Smooth muscle cell of the brain vasculature (primary cell): ENCODE measurements at regions not wholly inside any gene's neighbourhood (a gene's known extent, or its start where the extent isn't known, plus 50 kb on each side); places are given as distances from the start of the nearest gene placed in this dataset.
"Not testable (repeated sequence)": the region's sequence is repeated elsewhere in the genome, so short reads cannot be mapped to it uniquely, and the experiment has no call there.

Experiments used
- DNase-seq: peaks from one replicate; pipeline ENCODE4 v3.0.0-alpha.2; 2012; ENCODE audit warnings: low read depth, low spot score

GRCh38 chr7:32650356-32650755 lies 155.1 kb downstream of the AVL9 start:
- DNase-seq = not testable (repeated sequence)

GRCh38 chr7:32648408-32649156 lies 153.3 kb downstream of the AVL9 start:
- DNase-seq = no peak

- DNase-seq = not testable (repeated sequence)
These were observed 150.0 kb downstream of the AVL9 start for GRCh38 chr7:32645255-32645654.

GRCh38 chr7:32643194-32643593 lies 147.9 kb downstream of the AVL9 start:
- no peak for DNase-seq

DNA sequence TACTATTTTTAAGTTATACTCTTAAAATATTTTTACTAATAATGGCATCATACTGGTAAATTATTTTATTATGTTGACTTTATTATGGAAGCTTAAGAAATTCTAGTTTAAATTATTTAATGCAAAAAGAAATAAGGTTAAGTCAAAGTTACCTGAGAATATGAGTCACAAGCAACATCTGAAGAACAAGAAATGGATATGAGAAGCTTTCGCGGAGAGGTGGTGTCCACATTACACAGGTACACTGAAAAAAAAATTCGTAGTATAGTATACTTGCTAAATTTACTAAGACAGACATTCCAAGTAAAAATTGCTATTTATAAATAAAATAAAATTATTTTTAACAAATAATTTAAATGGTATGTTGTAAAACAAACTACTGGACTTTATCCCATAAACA lies 143.8 kb downstream of the AVL9 start:
- DNase-seq = no peak

- DNase-seq = not testable (repeated sequence)
These were observed 143.3 kb downstream of the AVL9 start for GRCh38 chr7:32638479-32639121.
